Muscle layer of colon (tissue), 2 donors: ENCODE measurements at regions not wholly inside any gene's neighbourhood (a gene's known extent, or its start where the extent isn't known, plus 50 kb on each side); places are given as distances from the start of the nearest gene placed in this dataset.

Experiments
- H3K27ac ChIP-seq: one replicate; pipeline ENCODE4 v1.7.0; 2013; ENCODE audit warnings: low read depth, mild to moderate bottlenecking, low read length, moderate library complexity
- H3K27me3 ChIP-seq, 2 donors: one replicate each; pipeline ENCODE4 v1.7.0; 2013; ENCODE audit warnings: low read length in 2 of 2, mild to moderate bottlenecking in 2 of 2; ENCODE audit not compliant: insufficient read depth in 2 of 2, control insufficient read depth in 1 of 2
- H3K36me3 ChIP-seq: one replicate; pipeline ENCODE4 v1.7.0; 2013; ENCODE audit warnings: mild to moderate bottlenecking, low read length; ENCODE audit not compliant: insufficient read depth
- H3K4me1 ChIP-seq: one replicate; pipeline ENCODE4 v1.7.0; 2013; ENCODE audit warnings: mild to moderate bottlenecking, low read length; ENCODE audit not compliant: insufficient read depth
- H3K4me3 ChIP-seq, 2 donors: one replicate each; pipeline ENCODE4 v1.7.0; 2013; ENCODE audit warnings: low read length in 2 of 2, low read depth in 1 of 2, mild to moderate bottlenecking in 1 of 2, moderate library complexity in 1 of 2
- H3K9ac ChIP-seq: one replicate; pipeline ENCODE4 v1.7.0; 2013; ENCODE audit warnings: low read length
- H3K9me3 ChIP-seq: one replicate; pipeline ENCODE4 v1.7.0; 2013; ENCODE audit warnings: mild to moderate bottlenecking, low read length
- donor health status: abdominal sarcoma.
- donor health status: Adenocarcinoma of cecum.

GRCh38 chr20:50413088-50413500 is 97.1 kb upstream of the PTPN1 start:
- no peaks in the 10 kb centered on the region for H3K9me3 ChIP-seq
- H3K27ac ChIP-seq: no peak overlapping the region
- H3K27me3 ChIP-seq: no peaks in the 10 kb centered on the region
- peaks cover 29% of the 10 kb centered on the region for H3K4me1 ChIP-seq
- no peak overlapping the region for H3K9ac ChIP-seq
- H3K4me3 ChIP-seq: no peak overlapping the region
- H3K36me3 ChIP-seq: no peaks in the 10 kb centered on the region

- no peaks in the 10 kb centered on the region for H3K9me3 ChIP-seq
- H3K4me3 ChIP-seq: no peak overlapping the region
- no peaks in the 10 kb centered on the region for H3K36me3 ChIP-seq
- H3K9ac ChIP-seq: peak overlapping the region; percentile 61
- H3K27ac ChIP-seq: peak overlapping the region; percentile 76
- H3K27me3 ChIP-seq: no peaks in the 10 kb centered on the region
- peaks cover 25% of the 10 kb centered on the region for H3K4me1 ChIP-seq
Observed at GRCh38 chr20:50415021-50415515, 95.1 kb upstream of the PTPN1 start.

GRCh38 chr20:50415516-50416268 is 94.5 kb upstream of the PTPN1 start:
- no peaks in the 10 kb centered on the region for H3K27me3 ChIP-seq
- H3K27ac ChIP-seq: peak overlapping the region; percentile 86
- H3K36me3 ChIP-seq: no peaks in the 10 kb centered on the region
- H3K9ac ChIP-seq: peak overlapping the region; percentile 61
- no peaks in the 10 kb centered on the region for H3K9me3 ChIP-seq
- H3K4me1 ChIP-seq: peaks cover 25% of the 10 kb centered on the region
- H3K4me3 ChIP-seq: peak overlapping the region in 1 of 2 donors; percentile 4

- Histone ChIP-seq H3K27ac (peak overlapping the region; percentile 86), H3K9me3 (no peaks in the 10 kb centered on the region), H3K36me3 (no peaks in the 10 kb centered on the region), H3K9ac (peak overlapping the region; percentile 32), H3K27me3 (no peaks in the 10 kb centered on the region), H3K4me1 (peaks cover 25% of the 10 kb centered on the region), H3K4me3 (peak overlapping the region in 1 of 2 donors; percentile 4)
Observed at GRCh38 chr20:50416269-50417022, 93.7 kb upstream of the PTPN1 start.

- peaks cover 25% of the 10 kb centered on the region for H3K4me1 ChIP-seq
- H3K9ac ChIP-seq: peak overlapping the region; percentile 32
- peak overlapping the region; percentile 86 for H3K27ac ChIP-seq
- no peak overlapping the region for H3K4me3 ChIP-seq
- H3K27me3 ChIP-seq: no peaks in the 10 kb centered on the region
- no peaks in the 10 kb centered on the region for H3K36me3 ChIP-seq
- H3K9me3 ChIP-seq: no peaks in the 10 kb centered on the region
Observed at GRCh38 chr20:50417023-50417329, 93.2 kb upstream of the PTPN1 start.

GRCh38 chr20:50417484-50418235 is 92.5 kb upstream of the PTPN1 start:
- no peaks in the 10 kb centered on the region for H3K36me3 ChIP-seq
- H3K4me3 ChIP-seq: no peak overlapping the region
- no peaks in the 10 kb centered on the region for H3K9me3 ChIP-seq
- peak overlapping the region; percentile 86 for H3K27ac ChIP-seq
- no peaks in the 10 kb centered on the region for H3K27me3 ChIP-seq
- peaks cover 25% of the 10 kb centered on the region for H3K4me1 ChIP-seq
- no peak overlapping the region for H3K9ac ChIP-seq

GRCh38 chr20:50418890-50419642 is 91.1 kb upstream of the PTPN1 start:
- Histone ChIP-seq H3K4me3 (no peak overlapping the region), H3K9me3 (no peaks in the 10 kb centered on the region), H3K4me1 (peaks cover 25% of the 10 kb centered on the region), H3K27me3 (no peaks in the 10 kb centered on the region), H3K36me3 (no peaks in the 10 kb centered on the region), H3K27ac (no peak overlapping the region), H3K9ac (no peak overlapping the region)

- Histone ChIP-seq H3K4me1 (peaks cover 17% of the 10 kb centered on the region), H3K4me3 (no peak overlapping the region), H3K9me3 (no peaks in the 10 kb centered on the region), H3K36me3 (no peaks in the 10 kb centered on the region), H3K27me3 (no peaks in the 10 kb centered on the region), H3K9ac (no peak overlapping the region), H3K27ac (no peak overlapping the region)
Observed at GRCh38 chr20:50420380-50420779, 89.8 kb upstream of the PTPN1 start.

GRCh38 chr20:50421356-50422340 is 88.5 kb upstream of the PTPN1 start:
- Histone ChIP-seq H3K9me3 (no peaks in the 10 kb centered on the region), H3K27ac (no peak overlapping the region), H3K4me3 (no peak overlapping the region), H3K4me1 (peaks cover 8% of the 10 kb centered on the region), H3K27me3 (no peaks in the 10 kb centered on the region), H3K36me3 (no peaks in the 10 kb centered on the region), H3K9ac (no peak overlapping the region)

GRCh38 chr20:50423758-50424157 is 86.4 kb upstream of the PTPN1 start:
- Histone ChIP-seq H3K36me3 (no peaks in the 10 kb centered on the region), H3K9ac (no peak overlapping the region), H3K27me3 (no peaks in the 10 kb centered on the region), H3K4me3 (no peak overlapping the region), H3K27ac (no peak overlapping the region), H3K9me3 (no peaks in the 10 kb centered on the region), H3K4me1 (no peaks in the 10 kb centered on the region)
